Neural progenitor cell (in vitro differentiated cells): ENCODE measurements at regions not wholly inside any gene's neighbourhood (a gene's known extent, or its start where the extent isn't known, plus 50 kb on each side); places are given as distances from the start of the nearest gene placed in this dataset.

ENCODE experiments used
- CTCF ChIP-seq: fragments of 200-600 bp; sonication (generic); IDR thresholded peaks from 2 replicates; pipeline ENCODE4 v1.5.1; 2017; ENCODE audit warnings: antibody characterized with exemption, mild to moderate bottlenecking
- EZH2 ChIP-seq: fragments of 200-600 bp; sonication (generic); IDR thresholded peaks from 2 replicates; pipeline ENCODE4 v1.6.1; 2017; ENCODE audit warnings: antibody characterized with exemption, mild to moderate bottlenecking, moderate library complexity
- EZH2phosphoT487 ChIP-seq: fragments of 200-600 bp; sonication (generic); IDR thresholded peaks from 2 replicates; pipeline ENCODE4 v1.6.1; 2017; ENCODE audit warnings: antibody characterized with exemption

- TF ChIP-seq EZH2: no peak
- TF ChIP-seq CTCF: no peak
- no peak for TF ChIP-seq EZH2phosphoT487
These were observed 1217.8 kb upstream of the PCDH20 start for GRCh38 chr13:62633448-62633847.
